Fibroblast of lung (primary cell): ENCODE measurements at regions not wholly inside any gene's neighbourhood (a gene's known extent, or its start where the extent isn't known, plus 50 kb on each side); places are given as distances from the start of the nearest gene placed in this dataset.

Experiments used
- DNase-seq, 2 donors: peaks; one replicate each; pipeline versions ENCODE4 v3.0.0 to v3.0.0-alpha.2; 2010; ENCODE audit warnings: low read depth in 2 of 2
- H2AFZ ChIP-seq: 2 replicates; pipeline ENCODE4 v1.5.1; 2012; ENCODE audit warnings: low read length, control low read depth, inconsistent platforms
- H3K27ac ChIP-seq: 2 replicates; pipeline ENCODE4 v1.5.1; 2011; ENCODE audit warnings: low read length, control low read depth; ENCODE audit not compliant: insufficient read depth
- H3K27me3 ChIP-seq: 2 replicates; pipeline ENCODE4 v1.5.1; 2011; ENCODE audit warnings: mild to moderate bottlenecking, low read length; ENCODE audit not compliant: control insufficient read depth, insufficient read depth
- H3K36me3 ChIP-seq: 2 replicates; pipeline ENCODE4 v1.5.1; 2011; ENCODE audit warnings: low read length; ENCODE audit not compliant: control insufficient read depth, insufficient read depth
- H3K4me1 ChIP-seq: 2 replicates; pipeline ENCODE4 v1.5.1; 2011; ENCODE audit warnings: low read length; ENCODE audit not compliant: control insufficient read depth, insufficient read depth; ENCODE audit errors: extremely low read depth
- H3K4me2 ChIP-seq: 2 replicates; pipeline ENCODE4 v1.5.1; 2011; ENCODE audit warnings: low read length, control low read depth; ENCODE audit not compliant: insufficient read depth; ENCODE audit errors: extremely low read depth
- H3K4me3 ChIP-seq, 4 experiments: fragments of 200-600 bp in 1 of 4; sonication (generic) in 1 of 4; replicated peaks in 1 of 4; 2 replicates each; pipeline ENCODE4 v1.5.1; 2011 to 2016; ENCODE audit warnings: low read length in 4 of 4, low read depth in 3 of 4, mild to moderate bottlenecking in 3 of 4, control low read depth in 2 of 4, inconsistent platforms in 1 of 4, mixed read lengths in 1 of 4; ENCODE audit not compliant: insufficient read depth in 1 of 4; ENCODE audit errors: control extremely low read depth in 1 of 4
- H3K79me2 ChIP-seq: 2 replicates; pipeline ENCODE4 v1.5.1; 2012; ENCODE audit warnings: mild to moderate bottlenecking, low read length, inconsistent platforms; ENCODE audit not compliant: control insufficient read depth, insufficient read depth
- H3K9ac ChIP-seq: 2 replicates; pipeline ENCODE4 v1.5.1; 2011; ENCODE audit warnings: mild to moderate bottlenecking, low read length, control low read depth; ENCODE audit not compliant: insufficient read depth
- H3K9me3 ChIP-seq: 2 replicates; pipeline ENCODE4 v1.5.1; 2012; ENCODE audit warnings: low read depth, low read length; ENCODE audit not compliant: control insufficient read depth, insufficient read depth
- H4K20me1 ChIP-seq: 2 replicates; pipeline ENCODE4 v1.5.1; 2011; ENCODE audit warnings: low read length; ENCODE audit not compliant: control insufficient read depth, insufficient read depth; ENCODE audit errors: extremely low read depth
- CTCF ChIP-seq, 2 donors: IDR thresholded peaks in 1 of 2; conservative IDR thresholded peaks in 1 of 2; 1 replicate in 1 of 2; 2 replicates in 1 of 2; pipeline ENCODE4 v1.5.1; 2011 to 2012; ENCODE audit warnings: low read length in 2 of 2, control low read depth in 1 of 2, inconsistent platforms in 1 of 2, low read depth in 1 of 2, mild to moderate bottlenecking in 1 of 2
- EZH2 ChIP-seq: IDR thresholded peaks from 2 replicates; pipeline ENCODE4 v1.5.1; 2012; ENCODE audit warnings: low read length, control low read depth, mild to moderate bottlenecking; ENCODE audit errors: missing control alignments

GRCh38 chr16:79326549-79326948 is 274.0 kb downstream of the MAF start:
- Histone ChIP-seq H3K27me3 (no peaks in the 10 kb centered on the region), H3K4me1 (no peaks in the 10 kb centered on the region), H3K36me3 (no peaks in the 10 kb centered on the region), H3K79me2 (no peaks in the 10 kb centered on the region), H3K9me3 (no peaks in the 10 kb centered on the region), H3K27ac (no peak overlapping the region), H3K4me2 (no peak overlapping the region), H3K9ac (no peak overlapping the region), H4K20me1 (no peaks in the 10 kb centered on the region), H3K4me3 (no peak overlapping the region), H2AFZ (no peak overlapping the region)
- DNase-seq: no peak
- TF ChIP-seq CTCF (conservative IDR thresholded peaks at IDR 0.05 in 1 of 2, IDR thresholded peaks at IDR 0.05 in 1 of 2; ENCODE audit: low read depth in 1 of 2, low read length in 2 of 2) (no peak), EZH2 (no peak)

GRCh38 chr16:79325226-79325945 is 275.2 kb downstream of the MAF start:
- no peaks in the 10 kb centered on the region for H3K9me3 ChIP-seq
- DNase-seq: no peak
- no peak overlapping the region for H3K4me2 ChIP-seq
- TF ChIP-seq EZH2: no peak
- TF ChIP-seq CTCF (conservative IDR thresholded peaks at IDR 0.05 in 1 of 2, IDR thresholded peaks at IDR 0.05 in 1 of 2; ENCODE audit: low read depth in 1 of 2, low read length in 2 of 2): no peak
- no peak overlapping the region for H2AFZ ChIP-seq
- no peaks in the 10 kb centered on the region for H3K36me3 ChIP-seq
- H3K4me1 ChIP-seq: no peaks in the 10 kb centered on the region
- no peak overlapping the region for H3K27ac ChIP-seq
- no peak overlapping the region for H3K4me3 ChIP-seq
- no peaks in the 10 kb centered on the region for H3K27me3 ChIP-seq
- no peaks in the 10 kb centered on the region for H3K79me2 ChIP-seq
- no peak overlapping the region for H3K9ac ChIP-seq
- H4K20me1 ChIP-seq: no peaks in the 10 kb centered on the region

- no peak overlapping the region for H3K4me3 ChIP-seq
- no peak overlapping the region for H2AFZ ChIP-seq
- H3K4me2 ChIP-seq: no peak overlapping the region
- H4K20me1 ChIP-seq: no peaks in the 10 kb centered on the region
- H3K27ac ChIP-seq: no peak overlapping the region
- TF ChIP-seq EZH2: no peak
- TF ChIP-seq CTCF (conservative IDR thresholded peaks at IDR 0.05 in 1 of 2, IDR thresholded peaks at IDR 0.05 in 1 of 2; ENCODE audit: low read depth in 1 of 2, low read length in 2 of 2): peak in 1 of 2 donors; percentile 1
- H3K27me3 ChIP-seq: no peaks in the 10 kb centered on the region
- no peaks in the 10 kb centered on the region for H3K9me3 ChIP-seq
- no peaks in the 10 kb centered on the region for H3K36me3 ChIP-seq
- no peak overlapping the region for H3K9ac ChIP-seq
- no peaks in the 10 kb centered on the region for H3K79me2 ChIP-seq
- H3K4me1 ChIP-seq: no peaks in the 10 kb centered on the region
- no peak for DNase-seq
Observed at GRCh38 chr16:79320956-79321355, 279.6 kb downstream of the MAF start.
